HG02884 (cell line): ENCODE measurements at regions not wholly inside any gene's neighbourhood (a gene's known extent, or its start where the extent isn't known, plus 50 kb on each side); places are given as distances from the start of the nearest gene placed in this dataset.

ENCODE experiments used
- ATAC-seq: cut with Tn5 transposase; IDR thresholded peaks from one replicate; pipeline ENCODE4 v1.9.1; 2021; ENCODE audit warnings: mild to moderate bottlenecking, moderate library complexity; ENCODE audit not compliant: unreplicated experiment

DNA sequence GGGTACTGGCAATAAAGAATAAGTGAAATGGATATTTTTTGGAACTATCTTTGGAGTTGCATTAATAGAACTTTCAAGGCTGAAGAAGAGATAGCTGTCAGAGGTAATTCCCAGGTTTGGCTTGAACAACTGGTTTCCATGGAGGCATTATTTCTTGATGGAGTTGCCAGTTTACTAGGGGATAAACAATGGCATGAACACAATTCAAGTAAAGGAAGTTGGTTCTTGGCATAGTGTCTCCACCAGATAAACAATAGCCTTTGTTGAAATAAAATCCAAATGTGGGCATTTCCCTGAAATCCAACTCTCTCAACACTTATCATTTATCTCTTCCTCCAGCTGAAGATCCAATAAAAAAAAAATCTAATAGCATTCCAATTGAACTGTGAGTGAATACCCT lies 454.9 kb downstream of the C6orf118 start:
- ATAC-seq = no peak

DNA sequence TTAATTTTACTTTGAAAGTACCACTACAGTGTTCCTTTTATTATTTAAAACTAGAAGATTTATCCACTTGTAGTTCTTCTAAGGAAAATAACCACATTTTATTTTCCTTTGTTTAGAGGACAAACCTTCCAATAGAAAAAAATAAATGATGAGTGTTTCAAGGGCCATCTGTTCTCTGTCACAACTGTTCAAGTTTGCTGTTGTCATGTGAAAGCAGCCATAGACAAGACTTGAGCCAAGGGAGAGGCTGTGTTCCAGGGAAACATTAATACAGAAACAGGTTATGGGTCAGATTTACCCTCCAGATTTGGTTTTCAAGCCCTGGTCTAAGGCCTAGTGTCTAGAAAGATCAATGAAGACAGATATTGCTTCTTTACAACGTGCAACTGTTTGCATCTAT lies 463.6 kb downstream of the C6orf118 start:
- no peak for ATAC-seq

DNA sequence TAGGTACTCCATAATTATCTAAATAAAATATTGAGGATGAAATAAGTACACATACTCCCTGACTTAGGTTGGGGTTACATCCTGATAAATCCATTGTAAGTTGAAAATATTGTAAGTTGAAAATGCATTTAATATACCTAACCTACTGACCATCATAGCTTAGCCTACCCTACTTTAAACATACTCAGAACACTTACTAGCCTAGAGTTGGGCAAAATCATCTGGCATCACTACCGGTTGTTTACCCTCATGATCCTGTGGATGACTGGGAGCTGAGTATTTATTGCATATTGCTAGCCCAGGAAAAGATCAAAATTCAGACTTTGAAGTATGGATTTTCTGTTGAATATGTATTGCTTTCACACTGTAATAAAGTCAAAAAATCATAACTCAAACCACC lies 467.3 kb downstream of the C6orf118 start:
- ATAC-seq = no peak

DNA sequence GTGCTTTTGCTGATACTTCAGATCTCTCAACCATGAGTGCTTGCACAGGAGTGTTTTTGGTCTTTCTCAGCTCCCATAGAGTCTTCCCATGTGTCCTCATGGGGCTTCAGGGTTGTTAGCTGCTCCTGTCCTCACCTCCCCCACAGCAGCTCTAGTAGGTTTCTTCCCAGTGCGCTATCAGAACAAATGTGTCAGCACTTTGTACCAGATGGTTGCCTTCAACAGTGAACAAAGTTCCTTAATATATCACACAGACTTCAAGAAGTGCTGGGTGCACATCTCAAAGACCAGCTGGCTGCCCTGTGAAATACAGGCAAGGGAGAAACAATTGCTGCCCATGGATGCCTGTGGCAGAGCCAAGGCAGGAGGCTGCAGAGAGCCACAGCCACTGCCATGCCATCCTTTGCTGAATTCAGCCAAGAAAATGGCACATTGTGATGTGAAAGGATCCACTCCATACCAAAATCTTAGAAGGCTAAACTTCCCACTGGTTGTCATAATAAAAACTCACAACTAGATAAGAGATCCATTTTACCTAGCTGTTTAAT lies 471.3 kb downstream of the C6orf118 start:
- no peak for ATAC-seq

DNA sequence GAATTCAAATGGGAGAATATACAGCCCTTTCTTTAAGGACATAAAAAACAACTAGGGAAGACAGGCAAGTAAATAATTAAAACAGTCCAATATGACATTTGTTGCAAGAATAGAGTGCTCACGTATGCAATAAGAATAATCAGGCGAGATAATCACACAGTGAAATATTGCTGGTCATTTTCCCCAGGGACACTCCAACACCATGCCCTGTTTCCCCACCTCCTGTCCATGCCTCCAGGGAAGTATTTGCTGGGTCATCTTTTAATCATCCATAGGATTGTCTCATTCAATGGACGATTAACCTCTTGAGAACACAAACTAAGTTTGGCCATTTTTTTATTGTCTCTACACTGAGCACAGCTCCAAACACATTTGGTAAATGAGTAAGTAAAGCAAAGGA lies 472.9 kb downstream of the C6orf118 start:
- ATAC-seq = no peak

DNA sequence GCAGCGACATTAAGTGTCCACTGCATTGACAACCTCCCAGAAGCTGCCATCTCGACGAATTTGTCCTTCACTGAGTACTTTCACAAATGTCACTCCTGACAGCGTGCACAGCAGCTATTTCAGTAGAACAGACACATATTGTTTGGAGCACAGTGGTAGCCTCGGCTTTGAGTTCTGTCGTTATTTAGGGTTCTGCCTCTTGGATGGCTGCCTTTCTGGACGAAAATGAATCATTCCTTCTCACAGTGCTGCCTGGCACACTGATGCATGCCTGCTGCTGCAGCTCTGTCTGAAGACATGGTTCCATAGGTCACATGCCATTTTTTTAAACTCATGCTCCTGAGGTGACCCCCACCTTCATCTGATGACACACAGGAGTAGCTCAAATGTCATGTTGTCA lies 477.0 kb downstream of the C6orf118 start:
- no peak for ATAC-seq

DNA sequence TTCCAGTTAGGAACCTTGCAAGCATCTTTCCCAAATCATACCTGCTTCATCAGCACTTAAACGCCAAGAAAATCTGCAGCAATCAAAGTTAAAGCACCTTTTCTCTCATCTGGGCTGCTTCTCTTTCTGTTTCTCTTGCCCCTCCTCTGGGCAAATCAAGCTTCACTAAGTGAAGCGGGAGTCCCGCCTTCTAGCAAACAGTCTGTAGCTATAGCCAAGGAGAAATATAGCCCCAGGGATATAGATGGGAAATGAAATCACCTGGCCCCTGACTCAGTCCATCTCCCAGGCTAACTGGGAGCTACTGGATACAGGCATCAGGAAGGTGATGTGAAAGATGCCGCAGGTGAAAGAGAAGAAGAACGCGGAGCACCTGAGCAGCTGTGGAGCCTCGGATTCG lies 481.9 kb downstream of the C6orf118 start:
- no peak for ATAC-seq

DNA sequence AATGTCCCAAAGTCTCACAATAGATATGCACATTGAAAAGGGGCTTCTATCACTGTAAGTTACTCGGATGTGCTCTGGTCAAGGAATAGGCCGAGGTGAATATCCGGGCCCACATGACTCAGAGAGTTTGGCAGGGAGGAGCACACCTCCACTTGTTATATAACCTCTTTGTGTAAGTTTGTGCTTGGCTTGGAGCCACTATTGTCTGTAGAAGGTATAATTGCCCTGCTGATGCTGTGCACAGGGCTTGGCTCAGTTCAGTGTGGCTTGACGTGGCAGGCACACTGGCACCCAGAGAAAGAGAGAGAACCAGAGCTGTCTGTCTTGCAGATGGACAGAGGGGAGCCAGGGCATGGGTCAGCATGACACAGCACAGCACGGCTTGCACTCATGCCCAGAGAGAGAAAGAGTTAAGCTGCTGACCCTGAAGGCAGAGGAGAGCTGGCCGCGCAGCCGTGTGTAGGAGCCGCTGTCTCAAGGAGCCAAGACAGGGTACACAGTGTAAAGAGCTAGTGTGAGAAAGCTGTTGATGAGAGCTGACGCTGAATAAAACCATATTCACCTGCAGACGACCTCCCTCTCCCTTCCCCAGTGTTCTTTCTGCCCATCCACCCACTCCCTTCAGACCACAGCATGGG lies 482.5 kb downstream of the C6orf118 start:
- ATAC-seq = no peak

DNA sequence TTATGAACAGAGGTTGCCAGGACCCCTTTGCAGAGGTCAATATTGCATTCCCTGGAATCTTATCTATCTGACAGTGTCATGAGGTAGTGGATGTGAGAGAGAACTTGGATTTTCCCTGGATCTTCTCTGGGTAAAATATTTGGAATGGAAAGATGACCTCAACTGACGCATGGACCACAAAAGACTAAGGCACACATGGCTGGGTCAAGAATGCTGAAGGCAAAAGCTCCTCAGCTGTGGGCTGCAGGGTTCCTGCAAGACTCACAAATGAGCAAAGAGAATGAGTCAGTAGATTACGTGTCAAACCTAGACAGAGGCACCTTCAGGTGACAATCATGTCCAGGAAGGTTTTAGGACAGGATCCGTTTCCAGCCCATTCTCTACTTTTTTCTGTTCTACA lies 484.0 kb downstream of the C6orf118 start:
- no peak for ATAC-seq

DNA sequence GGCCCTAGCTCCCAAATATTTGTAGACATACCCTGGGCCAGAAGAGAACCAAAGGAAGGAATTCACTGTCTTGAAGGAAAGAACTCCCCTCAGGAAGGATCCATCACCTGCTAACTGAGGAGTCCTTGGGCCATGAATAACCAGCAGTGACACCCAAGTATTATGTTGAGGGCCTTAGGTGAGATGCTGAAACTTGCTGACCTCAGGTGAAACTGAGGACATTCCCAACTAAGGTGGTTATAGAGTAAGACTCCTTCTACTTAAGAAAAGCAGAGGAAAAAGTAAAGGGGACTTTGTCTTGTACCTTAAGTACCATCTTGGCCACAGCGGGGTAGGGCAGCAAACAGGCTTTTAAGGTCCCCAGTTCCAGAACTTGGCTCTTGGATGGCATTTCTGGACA lies 491.7 kb downstream of the C6orf118 start:
- no peak for ATAC-seq

DNA sequence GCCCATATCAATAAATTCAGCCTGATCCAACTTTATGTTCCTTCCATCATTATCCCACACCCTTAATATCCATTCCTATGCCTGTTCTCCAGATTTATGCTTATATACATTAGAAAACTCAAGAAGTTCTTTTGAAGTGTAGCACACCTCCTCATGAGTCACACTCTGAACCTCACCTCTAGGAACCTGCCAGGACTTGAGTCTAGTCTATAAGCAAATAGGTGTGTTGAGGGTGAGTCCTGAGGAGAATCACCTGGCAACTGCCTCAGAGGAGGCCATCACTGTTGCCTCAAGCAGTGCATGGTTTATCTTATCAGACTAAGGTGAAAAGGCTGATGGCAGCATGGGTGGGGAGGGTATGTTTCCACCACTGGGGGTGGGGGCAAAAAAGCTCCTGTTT lies 496.7 kb downstream of the C6orf118 start:
- ATAC-seq = no peak

DNA sequence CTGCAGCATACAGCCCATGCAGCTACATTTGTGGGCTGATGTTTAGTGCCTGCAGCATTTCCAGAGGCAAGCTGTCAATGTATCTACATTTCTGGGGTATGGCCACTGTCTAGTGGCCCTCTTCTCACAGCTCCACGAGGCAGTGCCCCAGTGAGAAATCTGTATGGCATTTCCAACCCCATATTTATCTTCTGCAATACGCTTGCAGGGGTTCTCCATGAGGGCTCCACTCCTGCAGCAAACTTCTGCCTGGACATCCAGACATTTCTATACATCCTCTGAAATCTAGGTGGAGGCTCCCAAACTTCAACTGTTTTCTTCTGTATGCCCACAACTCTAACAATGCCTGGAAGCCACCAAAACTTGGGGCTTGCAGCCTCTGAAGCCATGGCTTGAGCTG lies 502.3 kb downstream of the C6orf118 start:
- ATAC-seq = no peak

DNA sequence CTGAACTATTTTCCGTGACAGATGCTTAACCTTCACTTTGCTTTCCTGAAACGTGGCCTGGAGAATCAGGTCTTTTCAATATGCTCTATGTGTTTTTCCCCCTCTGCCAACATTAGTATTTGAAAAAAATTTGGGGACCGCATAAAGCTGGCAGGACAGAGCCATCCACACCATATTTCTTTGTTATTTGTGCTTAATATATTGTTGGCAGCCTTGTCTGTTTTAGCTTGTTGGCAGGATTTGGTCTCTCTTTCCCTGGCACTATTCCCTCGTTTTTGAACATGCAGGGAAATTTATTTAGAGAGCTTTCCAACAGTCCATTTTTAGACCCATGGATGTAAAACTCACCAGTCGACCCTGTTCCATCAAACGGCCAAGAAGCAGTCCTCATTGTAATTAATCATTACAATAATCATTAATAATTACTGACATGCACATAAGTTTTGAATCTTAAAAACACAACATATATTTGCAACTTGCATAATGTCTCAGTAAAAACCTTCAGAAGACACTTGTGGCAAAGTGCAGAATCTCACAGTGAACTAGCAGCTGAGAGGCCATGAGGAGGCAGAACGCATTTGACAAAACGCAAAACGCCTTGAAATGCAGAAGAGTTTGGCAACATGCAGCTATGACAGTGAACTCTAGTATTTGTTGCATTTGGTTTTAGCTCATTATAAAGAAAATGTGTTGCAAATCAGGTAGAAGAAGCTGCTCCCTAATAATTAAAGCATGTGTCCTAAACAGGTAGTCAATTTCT lies 514.2 kb downstream of the C6orf118 start:
- ATAC-seq = no peak

DNA sequence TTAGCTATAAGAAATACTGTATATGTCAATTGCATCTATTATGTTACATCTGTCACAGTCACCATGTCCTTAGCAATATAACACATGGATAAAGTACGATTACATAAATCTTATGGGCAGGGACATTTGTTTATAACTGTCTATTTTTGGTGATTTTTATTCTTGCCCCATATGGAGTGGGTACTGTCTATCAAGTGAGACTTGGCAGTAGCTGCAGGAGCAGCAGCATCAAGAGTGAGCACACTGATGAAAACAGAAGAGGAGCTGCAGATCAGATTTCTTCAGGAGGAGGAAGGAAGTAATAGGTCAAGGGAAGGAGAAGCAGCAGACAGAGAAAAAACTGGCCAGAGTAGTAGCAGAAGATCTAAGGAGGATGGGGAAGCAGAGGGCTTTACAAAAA lies 516.7 kb downstream of the C6orf118 start:
- no peak for ATAC-seq

DNA sequence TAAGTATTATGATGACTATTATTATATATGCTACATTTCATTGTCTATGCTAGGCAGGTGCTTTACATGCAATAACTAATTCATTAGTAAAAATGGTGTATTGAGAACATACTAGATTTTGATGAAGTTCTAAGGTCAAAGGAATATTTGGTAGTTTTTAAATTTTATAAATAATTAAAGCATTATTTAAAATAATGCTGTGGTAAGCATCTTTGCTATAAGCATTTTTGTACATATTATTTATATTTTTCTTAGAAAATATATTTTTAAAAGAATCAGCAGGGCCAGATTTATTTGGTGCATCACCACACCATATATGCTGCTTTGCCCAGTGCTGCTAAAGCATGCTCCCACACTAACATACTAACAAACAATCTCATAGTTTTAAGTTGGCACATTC lies 517.9 kb downstream of the C6orf118 start:
- ATAC-seq = no peak

DNA sequence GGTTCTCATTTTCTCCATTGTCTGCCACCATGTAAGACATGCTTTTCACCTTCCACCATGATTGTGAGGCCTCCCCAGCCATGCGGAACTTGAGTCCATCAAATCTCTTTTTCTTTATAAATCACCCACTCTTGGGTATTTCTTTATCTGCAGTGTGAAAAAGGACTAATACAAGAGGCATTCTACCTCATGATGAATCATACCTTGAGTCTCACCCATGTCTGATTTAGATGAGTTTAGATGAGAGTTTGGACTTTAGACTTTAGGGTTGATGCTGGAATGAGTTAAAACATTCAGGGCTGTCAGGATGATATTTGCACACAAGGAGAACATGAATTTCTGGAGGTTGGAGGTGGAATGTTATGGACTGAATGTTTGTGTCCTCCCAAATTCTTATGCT lies 545.6 kb downstream of the C6orf118 start:
- no peak for ATAC-seq

DNA sequence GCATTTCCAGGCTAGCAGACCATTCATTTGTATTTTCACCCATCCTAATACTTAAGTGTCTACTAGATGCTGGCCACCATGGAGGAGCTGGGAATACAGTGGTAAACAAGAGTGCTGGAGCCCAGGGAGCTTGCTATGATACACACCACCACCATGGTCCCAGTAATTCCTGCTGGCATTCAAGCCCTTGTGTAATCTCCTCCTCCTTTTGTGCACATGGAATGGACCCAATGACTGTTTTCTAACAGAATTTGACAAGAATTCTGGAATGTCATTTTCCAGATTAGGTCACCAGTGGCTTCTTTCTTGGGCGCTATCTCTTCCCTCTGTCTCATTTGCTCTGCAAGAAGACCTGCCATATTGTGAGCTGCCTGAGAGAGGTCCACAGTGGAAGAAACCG lies 552.0 kb downstream of the C6orf118 start:
- no peak for ATAC-seq

DNA sequence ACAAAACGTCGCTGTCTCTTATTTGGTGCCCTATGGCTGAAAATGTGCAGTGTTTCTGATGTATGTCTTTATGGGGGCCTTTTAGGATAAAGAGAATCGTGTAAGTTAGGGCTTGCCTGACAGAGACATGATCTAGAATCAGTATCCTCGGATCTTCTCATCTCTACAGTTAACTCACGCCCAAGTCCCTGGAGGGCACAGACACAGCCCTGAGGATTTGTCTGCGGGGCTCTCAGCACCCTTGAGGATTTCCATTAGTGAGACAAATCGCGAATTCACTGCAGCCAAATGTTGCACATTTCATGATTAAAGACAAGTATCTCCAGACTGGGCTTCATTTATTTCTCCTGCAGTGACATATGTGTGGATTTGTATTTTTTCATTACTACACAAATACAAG lies 552.7 kb downstream of the C6orf118 start:
- no peak for ATAC-seq

DNA sequence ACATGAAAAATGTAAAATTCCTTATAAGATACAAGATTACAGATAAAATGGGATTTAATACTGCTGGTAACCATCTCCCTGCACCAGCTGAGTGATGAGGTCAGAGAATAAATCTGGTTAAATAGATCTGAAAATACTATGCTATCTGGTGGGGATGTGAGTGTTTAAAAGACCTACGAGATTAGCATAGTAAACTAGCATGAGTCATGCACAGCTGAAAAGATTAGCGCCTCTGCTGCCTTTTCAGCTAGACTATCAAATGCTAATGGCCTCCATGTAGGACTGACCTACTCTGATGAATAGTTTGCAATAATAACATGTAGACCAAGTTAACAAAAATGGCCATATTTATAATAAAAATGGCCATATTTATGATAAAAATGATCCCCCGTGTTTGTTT lies 553.3 kb downstream of the C6orf118 start:
- no peak for ATAC-seq

DNA sequence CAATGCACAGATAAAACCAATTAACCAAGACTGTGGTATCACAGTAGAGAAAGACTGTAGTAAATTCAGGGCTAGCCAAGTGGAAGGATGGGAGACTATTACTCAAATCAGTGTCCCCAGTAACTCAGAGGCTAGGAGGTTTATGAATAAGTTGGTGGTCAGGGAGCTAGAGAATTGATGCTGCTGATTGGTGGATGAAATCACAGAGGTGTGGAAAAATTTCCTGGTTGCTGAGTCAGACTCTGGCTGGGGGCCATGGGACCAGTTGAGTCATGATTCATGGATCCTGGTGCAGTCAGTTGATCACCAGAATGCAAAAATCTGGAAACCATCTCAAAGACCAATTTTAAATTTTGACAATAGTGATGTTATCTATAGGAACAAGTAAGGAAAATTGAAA lies 555.9 kb downstream of the C6orf118 start:
- no peak for ATAC-seq

DNA sequence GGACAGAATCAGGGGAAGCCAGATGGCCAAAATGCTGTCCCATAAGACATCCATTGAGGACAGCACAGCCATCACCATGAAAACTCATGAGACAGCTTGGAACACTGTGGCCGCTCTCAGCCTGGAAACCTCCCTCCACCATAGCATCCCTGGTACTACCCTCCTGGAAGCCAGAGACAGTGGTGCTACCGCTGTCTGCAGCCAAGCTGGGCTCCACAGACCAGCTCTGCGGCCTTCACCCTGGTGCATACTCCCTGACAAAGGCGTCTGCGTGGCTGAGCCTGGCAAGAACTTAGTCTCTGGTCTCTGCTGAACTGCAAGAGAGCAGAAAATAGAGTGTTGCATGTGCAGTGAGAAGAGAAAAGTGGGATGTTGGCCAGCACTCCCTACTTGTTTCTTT lies 558.0 kb downstream of the C6orf118 start:
- no peak for ATAC-seq

DNA sequence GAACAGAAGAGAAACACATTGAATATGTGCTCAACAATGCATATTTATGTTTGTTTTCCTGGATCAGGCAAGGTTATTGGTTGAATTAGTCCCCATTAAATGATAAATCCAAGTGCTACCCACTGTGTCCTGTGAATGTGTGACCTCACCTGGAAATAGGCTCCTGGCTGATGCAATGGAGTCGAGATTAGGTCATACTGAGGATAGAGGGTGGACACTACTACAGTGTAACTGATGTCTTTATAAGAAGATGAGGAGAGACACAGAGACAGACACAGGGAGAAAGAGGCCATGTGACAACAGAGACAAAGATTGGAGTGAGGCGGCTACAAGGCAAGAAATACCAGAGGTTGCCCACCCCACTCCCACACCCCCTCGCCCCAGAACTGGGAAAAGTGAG lies 559.3 kb downstream of the C6orf118 start:
- ATAC-seq = no peak
